K562 (cell line): ENCODE measurements at regions not wholly inside any gene's neighbourhood (a gene's known extent, or its start where the extent isn't known, plus 50 kb on each side); places are given as distances from the start of the nearest gene placed in this dataset.

ENCODE experiments used
- ATAC-seq: fragments of 200-7000 bp; cut with Tn5 transposase; 3 replicates; pipeline ENCODE4 v1.9.1; 2020; ENCODE audit warnings: moderate library complexity
- BruUV-seq: library from RNA; stranded (reverse); fragments of 400-500 nt; replicated peaks from 2 replicates; lab custom pipeline; 2021; lab: Mats Ljungman, UMichigan
- CTCF ChIA-PET: fragments of 300-600 bp; formaldehyde crosslinking; extraction: SDS; loops from one replicate; lab custom pipeline; 2021; ENCODE audit warnings: low intra/inter-chr PET ratio; lab: Yijun Ruan, JAX
- POLR2A ChIA-PET: fragments of 300-600, 350-650 bp; sonication (Branson Sonifier 250); formaldehyde crosslinking; extraction: SDS; loops from one replicate; lab custom pipeline; 2021; ENCODE audit warnings: antibody characterized with exemption, inconsistent platforms; lab: Yijun Ruan, JAX
- DNase-seq, 4 experiments: peaks; one replicate each; pipeline versions ENCODE4 v3.0.0 to v3.0.0-alpha.2; 2011 to 2018; ENCODE audit warnings: low spot score in 3 of 4, mixed read lengths in 3 of 4; ENCODE audit errors: extremely low read depth in 1 of 4
- FAIRE-seq: peaks from 2 replicates; lab custom pipeline; 2011; peaks lifted over from hg19 to GRCh38; lab: Jason Lieb, UNC
- H2AFZ ChIP-seq: 2 replicates; pipeline ENCODE4 v1.6.0; 2011; ENCODE audit warnings: low read depth, low read length, control low read depth, inconsistent platforms
- H3K27ac ChIP-seq: fragments of 200-600 bp; 3 replicates; pipeline ENCODE4 v1.8.0; 2011; ENCODE audit warnings: low read depth, mild to moderate bottlenecking, control low read depth, inconsistent platforms, low read length, moderate library complexity, mixed read lengths; ENCODE audit errors: extremely low read depth
- H3K27me3 ChIP-seq, 2 experiments: fragments of 300-600 bp in 1 of 2; 2 replicates in 1 of 2; 3 replicates in 1 of 2; pipeline versions ENCODE4 v1.6.0 to v1.8.0; 2011; ENCODE audit warnings: inconsistent platforms in 2 of 2, low read length in 2 of 2, mild to moderate bottlenecking in 1 of 2, mixed read lengths in 1 of 2, moderate library complexity in 1 of 2; ENCODE audit not compliant: control insufficient read depth in 2 of 2, insufficient read depth in 2 of 2
- H3K36me3 ChIP-seq: fragments of 300-600 bp; 3 replicates; pipeline ENCODE4 v1.8.0; 2011; ENCODE audit warnings: mild to moderate bottlenecking, low read length, inconsistent platforms; ENCODE audit not compliant: control insufficient read depth, insufficient read depth
- H3K4me1 ChIP-seq, 2 experiments: fragments of 200-600 bp in 1 of 2; replicated peaks in 1 of 2; 2 replicates in 1 of 2; 3 replicates in 1 of 2; pipeline versions ENCODE4 v1.5.1 to v1.8.0; 2011; ENCODE audit warnings: inconsistent platforms in 2 of 2, low read length in 2 of 2, mild to moderate bottlenecking in 1 of 2, mixed read lengths in 1 of 2, moderate library complexity in 1 of 2; ENCODE audit not compliant: control insufficient read depth in 2 of 2, insufficient read depth in 2 of 2
- H3K4me2 ChIP-seq: 2 replicates; pipeline ENCODE4 v1.6.1; 2011; ENCODE audit warnings: low read length, control low read depth, inconsistent platforms, mixed read lengths; ENCODE audit not compliant: insufficient read depth
- H3K4me3 ChIP-seq: fragments of 200-600 bp; sonication (generic), shearing (Covaris generic); 2 replicates; pipeline ENCODE4 v1.5.1; 2016; ENCODE audit warnings: control low read depth, inconsistent platforms
- H3K79me2 ChIP-seq: fragments of 200-600 bp; 3 replicates; pipeline ENCODE4 v1.8.0; 2011; ENCODE audit warnings: low read length, inconsistent platforms; ENCODE audit not compliant: control insufficient read depth, insufficient read depth
- H3K9ac ChIP-seq, 2 experiments: 2 replicates each; pipeline versions ENCODE4 v1.6.0 to v1.6.1; 2011; ENCODE audit warnings: low read depth in 2 of 2, low read length in 2 of 2, control low read depth in 1 of 2, inconsistent platforms in 1 of 2, mild to moderate bottlenecking in 1 of 2, mixed read lengths in 1 of 2; ENCODE audit not compliant: insufficient read depth in 1 of 2
- H3K9me1 ChIP-seq: one replicate; pipeline ENCODE4 v1.6.0; 2011; ENCODE audit warnings: inconsistent platforms, mild to moderate bottlenecking, low read length, moderate library complexity; ENCODE audit not compliant: control insufficient read depth, insufficient read depth
- H3K9me3 ChIP-seq: replicated peaks from 2 replicates; pipeline ENCODE4 v1.5.1; 2011; ENCODE audit warnings: low read depth, low read length, inconsistent platforms; ENCODE audit not compliant: control insufficient read depth, insufficient read depth
- H4K20me1 ChIP-seq: replicated peaks from 2 replicates; pipeline ENCODE4 v1.6.1; 2011; ENCODE audit warnings: low read length, inconsistent platforms, mixed read lengths; ENCODE audit not compliant: control insufficient read depth, insufficient read depth
- BACH1 ChIP-seq: fragments of 200-800 bp; sonication (Bioruptor generic); IDR thresholded peaks from 2 replicates; pipeline ENCODE4 v1.6.1; 2016; ENCODE audit warnings: missing genetic modification characterization, missing compliant biosample characterization
- HNRNPK ChIP-seq: fragments of 200-400 bp; formaldehyde crosslinking; IDR thresholded peaks from one replicate; pipeline ENCODE4 v1.6.1; 2018; ENCODE audit warnings: mild to moderate bottlenecking, low read depth, low read length; ENCODE audit not compliant: poor library complexity, severe bottlenecking
- KDM4B ChIP-seq, 2 experiments: fragments of 450-650 bp in 1 of 2; sonication (generic) in 1 of 2; IDR thresholded peaks; 2 replicates each; pipeline ENCODE4 v1.6.1; 2016 to 2017; ENCODE audit warnings: borderline replicate concordance in 2 of 2, antibody characterized with exemption in 1 of 2, low read depth in 1 of 2, mild to moderate bottlenecking in 1 of 2
- MITF ChIP-seq: IDR thresholded peaks from 2 replicates; pipeline ENCODE4 v1.6.1; 2014; ENCODE audit warnings: antibody characterized with exemption
- NR0B1 ChIP-seq: fragments of 450-650 bp; IDR thresholded peaks from one replicate; pipeline ENCODE4 v1.6.1; 2018; ENCODE audit warnings: mild to moderate bottlenecking, moderate library complexity; ENCODE audit not compliant: partially characterized antibody
- POLR3G ChIP-seq: IDR thresholded peaks from 2 replicates; pipeline ENCODE4 v1.6.1; 2011; ENCODE audit not compliant: insufficient read length, insufficient replicate concordance; ENCODE audit errors: extremely low read depth
- PRPF4 ChIP-seq: fragments of 200-400 bp; formaldehyde crosslinking; IDR thresholded peaks from one replicate; pipeline ENCODE4 v1.6.1; 2017; ENCODE audit warnings: low read length, low read depth, mild to moderate bottlenecking; ENCODE audit not compliant: insufficient read depth, poor library complexity, severe bottlenecking
- RBM17 ChIP-seq: fragments of 200-400 bp; formaldehyde crosslinking; IDR thresholded peaks from 2 replicates; pipeline ENCODE4 v1.6.1; 2017; ENCODE audit warnings: low read depth, mild to moderate bottlenecking, low read length, borderline replicate concordance
- SMAD2 ChIP-seq: fragments of 150-350 bp; IDR thresholded peaks from 2 replicates; pipeline ENCODE4 v1.6.1; 2014; ENCODE audit warnings: low read depth, mild to moderate bottlenecking, low read length
- STAT5B ChIP-seq: fragments of 250-450 bp; sonication (Bioruptor Pico); IDR thresholded peaks from 2 replicates; pipeline ENCODE4 v1.8.0; 2021; ENCODE audit warnings: mild to moderate bottlenecking, inconsistent platforms
- ZNF695 ChIP-seq: fragments of 450-650 bp; formaldehyde crosslinking; IDR thresholded peaks from 2 replicates; pipeline ENCODE4 v1.4.0; 2020; ENCODE audit warnings: mild to moderate bottlenecking, moderate library complexity
- ZNF76 ChIP-seq: fragments of 250-450 bp; sonication (Bioruptor Pico); IDR thresholded peaks from 2 replicates; pipeline ENCODE4 v1.4.0; 2020; ENCODE audit warnings: mild to moderate bottlenecking, moderate library complexity, borderline replicate concordance
- WGBS: fragments of 100-300 bp; shearing (Covaris generic); methylation state at CpG from one replicate; pipeline ENCODE4 v1.1.6; 2016; ENCODE audit warnings: low coverage, mixed read lengths; ENCODE audit not compliant: insufficient coverage; ENCODE audit errors: missing lambda C conversion rate; 5-methylcytosine and 5-hydroxymethylcytosine counted together
- in situ Hi-C: fragments of 300-500 bp; cut with MboI; formaldehyde crosslinking; loops from 4 replicates; pipeline ENCODE4 v1.15.0; 2018; ENCODE audit warnings: inconsistent platforms, mixed read lengths
- intact Hi-C: fragments of 100-400 bp; cut with micrococcal nuclease; formaldehyde crosslinking; loops from 2 replicates; pipeline ENCODE4 v1.14.2; 2022

- no peak for TF ChIP-seq HNRNPK
- TF ChIP-seq, all 486 proteins: peak for 0
These were observed 777.9 kb downstream of the CENPC start (continued) for GRCh38 chr4:66767442-66767841.

GRCh38 chr4:66766557-66766956 lies 778.7 kb downstream of the CENPC start:
- H3K9me3 ChIP-seq = no peaks in the 10 kb centered on the region; the same call in 1 of the 2 replicates
- no peaks in the 10 kb centered on the region for H3K4me1 ChIP-seq
- H3K36me3 ChIP-seq = no peaks in the 10 kb centered on the region
- no peak overlapping the region for H3K4me2 ChIP-seq
- no peak overlapping the region for H3K27ac ChIP-seq
- no peak for TF ChIP-seq KDM4B (IDR thresholded peaks at IDR 0.05; ENCODE audit: borderline replicate concordance in 2 of 2, low read depth in 1 of 2)
- TF ChIP-seq ZNF76 (CRISPR knock-in tag) = no peak
- TF ChIP-seq PRPF4 = no peak
- TF ChIP-seq BACH1 (tag) = no peak
- TF ChIP-seq MITF = no peak
- no peak for TF ChIP-seq STAT5B (CRISPR knock-in tag)
- no peak for TF ChIP-seq NR0B1
- no peak for TF ChIP-seq RBM17
- TF ChIP-seq POLR3G = no peak
- no peak for TF ChIP-seq ZNF695 (CRISPR knock-in tag)
- TF ChIP-seq SMAD2 = no peak
- no TSS peak for BruUV-seq
- WGBS = 0% methylated on average over 1 of the region's 1 CpG
- H3K79me2 ChIP-seq = no peaks in the 10 kb centered on the region
- CTCF ChIA-PET = no interaction called here
- intact Hi-C loops = no loop called here
- H3K9ac ChIP-seq = no peak overlapping the region
- no peaks in the 10 kb centered on the region for H4K20me1 ChIP-seq
- H3K4me3 ChIP-seq = no peak overlapping the region
- POLR2A ChIA-PET = no interaction called here
- FAIRE-seq (no peak), ATAC-seq (no peak), DNase-seq (no peak)
- H3K9me1 ChIP-seq = no peaks in the 10 kb centered on the region
- H3K27me3 ChIP-seq = no peaks in the 10 kb centered on the region
- in situ Hi-C loops = no loop called here
- H2AFZ ChIP-seq = no peak overlapping the region
